Lower leg skin (tissue), 4 donors: ENCODE measurements at regions not wholly inside any gene's neighbourhood (a gene's known extent, or its start where the extent isn't known, plus 50 kb on each side); places are given as distances from the start of the nearest gene placed in this dataset.
"Not testable (repeated sequence)": the region's sequence is repeated elsewhere in the genome, so short reads cannot be mapped to it uniquely, and the experiment has no call there.

Experiments used
- DNase-seq, 2 donors: peaks; one replicate each; pipeline ENCODE4 v3.0.0-alpha.2; 2019; ENCODE audit warnings: low spot score in 2 of 2
- H3K4me3 ChIP-seq: fragments of 200-600 bp; sonication (generic); 2 replicates; pipeline ENCODE4 v1.5.1; 2017; ENCODE audit warnings: mild to moderate bottlenecking, low read depth; ENCODE audit not compliant: poor library complexity, severe bottlenecking
- CTCF ChIP-seq, 3 donors: fragments of 450-650 bp; IDR thresholded peaks; one replicate each; pipeline ENCODE4 v1.5.1; 2016; ENCODE audit warnings: antibody characterized with exemption in 3 of 3, mild to moderate bottlenecking in 3 of 3, moderate library complexity in 2 of 3
- POLR2A ChIP-seq, 2 donors: fragments of 450-650 bp; IDR thresholded peaks; one replicate each; pipeline ENCODE4 v1.6.1; 2016 to 2017; ENCODE audit warnings: antibody characterized with exemption in 2 of 2, mild to moderate bottlenecking in 1 of 2, moderate library complexity in 1 of 2
- WGBS, 2 donors: methylation state at CpG; one replicate each; pipeline ENCODE4 v1.1.5; 2018; 5-methylcytosine and 5-hydroxymethylcytosine counted together
- intact Hi-C: fragments of 100-400 bp; cut with DNase I; formaldehyde crosslinking; loops from one replicate; pipeline ENCODE4 v1.15.0; 2023; ENCODE audit warnings: low total_unique reads

- intact Hi-C loops: no loop called here
- DNase-seq: no peak
- TF ChIP-seq POLR2A (IDR thresholded peaks at IDR 0.05): no peak
- TF ChIP-seq CTCF (IDR thresholded peaks at IDR 0.05): no peak
- no peak overlapping the region for H3K4me3 ChIP-seq
- WGBS, 2 donors: 82 to 90% methylated on average over 11 of the region's 11 CpGs
Observed at GRCh38 chr7:153100691-153101237, 341.2 kb downstream of the ACTR3B start.

- intact Hi-C loops: no loop called here
- no peak for TF ChIP-seq CTCF (IDR thresholded peaks at IDR 0.05)
- no peak for TF ChIP-seq POLR2A (IDR thresholded peaks at IDR 0.05)
- DNase-seq: no peak
- H3K4me3 ChIP-seq: no peak overlapping the region
- 76 to 80% methylated on average over 6 of the region's 6 CpGs for WGBS, 2 donors
Observed at GRCh38 chr7:153103202-153103601, 343.6 kb downstream of the ACTR3B start.

DNA sequence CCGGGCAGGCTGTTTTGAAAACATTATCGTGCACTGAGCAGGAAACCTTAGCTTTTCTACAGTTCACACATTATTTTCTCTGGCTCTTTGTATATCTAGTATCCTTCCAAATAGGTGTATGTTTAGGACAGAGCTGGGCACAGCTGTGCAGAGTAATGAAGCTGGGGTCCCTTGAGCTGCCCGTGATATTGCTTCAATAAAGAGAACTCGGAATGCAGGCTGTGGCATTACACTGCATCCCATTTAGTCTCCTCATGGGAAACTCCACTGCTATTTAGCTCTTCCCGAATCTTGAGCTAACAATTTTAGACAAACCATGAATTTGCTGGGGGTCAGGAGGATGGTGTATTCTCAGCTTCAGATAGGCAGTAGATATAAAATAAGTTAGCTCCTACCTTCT, 348.3 kb downstream of the ACTR3B start:
- no peak overlapping the region for H3K4me3 ChIP-seq
- no peak for DNase-seq
- WGBS, 2 donors: 76% methylated on average over 5 of the region's 5 CpGs
- intact Hi-C loops: no loop called here
- no peak for TF ChIP-seq CTCF (IDR thresholded peaks at IDR 0.05)
- no peak for TF ChIP-seq POLR2A (IDR thresholded peaks at IDR 0.05)

DNA sequence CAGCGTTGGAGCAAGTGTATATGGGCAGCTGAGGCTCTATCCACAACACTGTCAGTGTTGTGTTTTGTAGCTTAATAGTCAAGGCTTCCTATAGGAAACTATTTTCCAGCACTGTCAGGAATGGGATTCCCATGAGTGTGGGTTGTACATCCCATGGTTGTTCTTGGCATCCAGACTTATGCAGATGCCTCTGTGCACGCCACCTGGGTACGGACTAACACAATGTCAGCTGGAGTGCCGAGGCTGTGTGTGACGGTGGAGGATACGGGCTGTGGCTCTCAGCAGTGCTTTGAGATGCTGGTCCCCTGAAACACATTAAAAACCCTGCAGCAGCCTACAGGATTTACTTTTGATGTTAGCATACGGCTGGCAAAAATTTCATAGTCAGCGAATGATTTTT, 350.0 kb downstream of the ACTR3B start:
- WGBS, 2 donors: 86 to 89% methylated on average over 8 of the region's 8 CpGs

GRCh38 chr7:153110606-153111005, 351.1 kb downstream of the ACTR3B start:
- intact Hi-C loops: no loop called here
- 87 to 89% methylated on average over 5 of the region's 5 CpGs for WGBS, 2 donors
- no peak for DNase-seq
- no peak overlapping the region for H3K4me3 ChIP-seq
- TF ChIP-seq CTCF (IDR thresholded peaks at IDR 0.05) (no peak), POLR2A (IDR thresholded peaks at IDR 0.05) (no peak)

More for the DNA sequence above, 350.0 kb downstream of the ACTR3B start:
- TF ChIP-seq CTCF (IDR thresholded peaks at IDR 0.05) (no peak), POLR2A (IDR thresholded peaks at IDR 0.05) (no peak)
- intact Hi-C loops: no loop called here
- no peak overlapping the region for H3K4me3 ChIP-seq
- DNase-seq: no peak

DNA sequence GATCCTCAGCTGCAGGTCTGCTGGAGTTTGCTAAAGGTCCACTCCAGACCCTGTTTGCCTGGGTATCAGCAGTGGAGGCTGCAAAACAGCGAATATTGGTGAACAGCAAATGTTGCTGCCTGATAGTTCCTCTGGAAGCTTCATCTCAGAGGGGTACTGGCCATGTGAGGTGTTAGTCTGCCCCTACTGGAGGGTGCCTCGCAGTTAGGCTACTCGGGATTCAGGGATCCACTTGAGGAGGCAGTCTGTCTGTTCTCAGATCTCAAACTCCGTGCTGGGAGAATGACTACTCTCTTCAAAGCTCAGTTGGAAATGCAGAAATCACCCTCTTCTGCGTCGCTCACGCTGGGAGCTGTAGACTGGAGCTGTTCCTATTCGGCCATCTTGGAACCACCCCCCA, 362.7 kb downstream of the ACTR3B start:
- DNase-seq, H3K4me3 ChIP-seq, intact Hi-C loops: not testable (repeated sequence)
- WGBS, 2 donors: 78 to 87% methylated on average over 8 of the region's 8 CpGs
